Kidney tubule cell (primary cell): ENCODE measurements at regions not wholly inside any gene's neighbourhood (a gene's known extent, or its start where the extent isn't known, plus 50 kb on each side); places are given as distances from the start of the nearest gene placed in this dataset.

ENCODE experiments used
- DNase-seq: peaks from one replicate; pipeline ENCODE4 v3.0.0-alpha.2; 2018; ENCODE audit warnings: low spot score

GRCh38 chrX:68927178-68927577, 98.4 kb downstream of the EFNB1 start:
- DNase-seq, result no peak

GRCh38 chrX:68923147-68923546, 94.3 kb downstream of the EFNB1 start:
- DNase-seq, result no peak

DNA sequence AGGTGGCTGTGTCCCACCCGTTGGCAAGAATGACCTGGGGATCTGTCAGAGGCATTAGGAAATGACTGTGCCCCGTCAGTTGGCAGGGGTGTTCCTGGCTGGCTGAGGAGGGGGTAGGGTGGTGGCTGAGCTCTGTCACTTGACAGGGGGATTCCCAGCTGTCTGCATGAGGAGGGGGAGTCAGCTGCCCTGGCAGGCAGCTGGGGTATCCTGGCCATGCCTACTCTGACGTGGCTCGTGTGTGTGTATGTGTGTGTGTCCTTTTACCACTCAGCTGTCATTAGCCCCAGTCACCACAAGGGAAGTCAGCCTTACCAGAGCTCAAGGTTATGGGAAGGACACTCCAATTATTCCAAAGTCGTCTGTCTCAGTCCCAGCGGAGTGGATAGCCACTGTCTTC, 93.2 kb downstream of the EFNB1 start:
- no peak for DNase-seq

- no peak for DNase-seq
These were observed 91.7 kb downstream of the EFNB1 start for GRCh38 chrX:68920561-68920960.

DNA sequence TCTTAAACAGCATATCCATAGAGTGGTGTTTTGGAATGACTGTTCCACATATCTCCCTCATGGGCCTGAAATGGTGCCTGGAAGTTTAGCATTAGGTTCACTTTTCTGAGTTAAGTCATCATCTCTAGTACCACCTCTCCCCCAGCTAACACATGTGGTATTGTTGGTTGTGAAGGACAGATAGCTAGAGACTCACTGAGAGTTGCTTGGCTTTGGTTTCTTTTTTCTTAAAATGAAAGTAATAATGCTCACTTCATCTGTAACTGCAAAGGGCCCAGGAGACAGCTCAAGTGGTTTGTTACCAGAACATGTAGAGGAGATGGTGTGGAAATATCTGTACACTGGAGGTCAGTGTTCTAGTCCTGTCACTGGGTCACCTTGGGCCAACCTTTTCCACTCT, 90.9 kb downstream of the EFNB1 start:
- DNase-seq, result no peak

GRCh38 chrX:68918202-68918601, 89.4 kb downstream of the EFNB1 start:
- no peak for DNase-seq

GRCh38 chrX:68917799-68918198, 89.0 kb downstream of the EFNB1 start:
- DNase-seq, result no peak

DNA sequence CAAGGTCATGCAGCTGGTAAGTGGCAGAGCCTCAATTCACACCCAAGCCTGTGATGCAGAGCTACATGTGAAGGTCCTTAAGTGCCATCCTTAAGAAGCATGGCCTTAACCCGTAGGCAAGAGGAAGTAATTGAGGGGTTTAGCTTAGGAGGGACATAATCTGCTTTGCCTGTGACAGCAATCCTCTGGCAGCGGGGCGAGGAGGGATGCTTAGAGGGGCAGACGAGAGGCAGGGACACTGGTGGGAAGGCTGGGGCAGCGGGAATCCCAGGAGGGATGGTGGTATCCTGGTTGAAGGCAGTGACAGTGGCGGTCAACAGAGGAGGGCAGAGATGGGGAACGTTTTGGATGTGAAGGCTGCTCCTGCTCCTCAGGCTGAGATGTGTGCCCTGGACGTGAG, 88.1 kb downstream of the EFNB1 start:
- no peak for DNase-seq

DNA sequence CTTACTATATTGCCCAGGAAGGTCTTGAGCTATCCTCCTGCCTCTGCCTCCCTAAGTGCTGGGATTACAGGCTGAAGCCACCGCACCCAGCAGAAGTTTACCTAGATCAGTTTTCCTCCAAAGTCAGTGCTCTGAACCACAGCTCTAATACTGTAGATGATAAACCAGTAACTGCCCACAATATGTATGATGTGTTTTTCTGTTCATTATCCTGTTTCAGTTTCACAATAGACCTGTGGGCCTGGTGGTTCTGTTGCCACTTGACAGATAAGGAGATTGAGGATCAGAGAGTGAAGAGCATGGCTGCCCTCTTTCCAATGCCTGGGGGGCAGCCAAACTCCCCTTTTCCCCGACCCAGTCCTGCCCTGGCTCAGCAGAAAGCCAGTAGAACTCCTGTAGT, 87.0 kb downstream of the EFNB1 start:
- DNase-seq, result peak; percentile 19

DNA sequence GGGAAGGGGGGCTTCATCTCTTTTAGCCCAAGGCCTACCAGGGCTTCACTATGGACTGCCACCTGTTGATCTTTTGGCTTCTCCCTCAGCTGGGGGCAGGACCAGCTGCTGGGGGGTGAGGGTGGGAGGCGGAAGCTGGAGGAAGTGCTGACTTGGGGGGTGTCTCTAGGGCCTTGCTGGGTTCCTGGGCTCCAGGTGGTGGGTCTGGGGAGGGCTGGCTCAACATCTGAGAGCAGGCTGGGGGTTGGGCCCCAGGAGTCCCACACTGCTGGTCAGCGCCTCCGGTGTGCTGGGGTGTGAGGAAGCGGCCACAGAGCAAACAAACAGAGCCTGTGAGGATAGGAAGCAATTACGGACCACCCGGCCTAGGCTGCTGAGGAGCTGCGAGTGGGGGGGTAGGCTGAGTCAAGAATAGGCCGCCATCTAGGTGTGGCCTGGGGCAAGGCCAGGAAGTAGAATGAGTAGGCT, 85.7 kb downstream of the EFNB1 start:
- no peak for DNase-seq

DNA sequence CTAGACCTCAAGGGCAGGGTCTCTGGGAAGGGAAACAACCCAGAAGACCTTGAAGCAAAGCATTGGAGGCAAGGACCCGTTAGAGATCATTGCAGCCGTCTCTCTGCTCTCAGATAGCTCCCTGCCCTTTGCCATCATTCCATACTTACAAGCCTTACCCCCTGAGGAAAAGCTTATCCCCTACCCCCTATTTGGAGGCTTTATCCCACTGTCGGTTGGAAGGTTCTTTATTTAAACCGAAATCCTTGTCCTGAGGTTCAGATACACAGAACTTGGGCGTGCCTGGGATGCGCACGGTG, 84.4 kb downstream of the EFNB1 start:
- no peak for DNase-seq

DNA sequence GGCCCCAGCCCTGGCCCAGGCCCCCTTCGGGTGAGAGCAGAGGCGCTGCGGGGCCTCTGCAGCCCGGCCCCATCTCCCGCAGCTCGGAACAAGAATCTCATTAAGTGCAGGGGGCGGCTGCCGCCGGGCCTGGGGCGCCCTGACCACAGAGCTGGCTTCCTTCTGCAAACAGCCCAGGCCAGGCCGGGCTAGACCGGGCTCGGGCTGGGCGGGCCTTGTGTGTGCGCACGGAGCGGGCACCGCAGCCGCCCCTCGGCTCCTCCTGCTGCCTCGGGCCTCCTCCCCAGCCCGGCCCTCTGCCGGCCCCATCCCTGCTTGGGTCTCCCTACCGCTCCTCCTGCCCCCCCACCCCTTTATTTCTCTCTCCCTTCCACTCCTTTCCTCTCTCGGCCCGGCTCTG, 83.3 kb downstream of the EFNB1 start:
- DNase-seq, result no peak

DNA sequence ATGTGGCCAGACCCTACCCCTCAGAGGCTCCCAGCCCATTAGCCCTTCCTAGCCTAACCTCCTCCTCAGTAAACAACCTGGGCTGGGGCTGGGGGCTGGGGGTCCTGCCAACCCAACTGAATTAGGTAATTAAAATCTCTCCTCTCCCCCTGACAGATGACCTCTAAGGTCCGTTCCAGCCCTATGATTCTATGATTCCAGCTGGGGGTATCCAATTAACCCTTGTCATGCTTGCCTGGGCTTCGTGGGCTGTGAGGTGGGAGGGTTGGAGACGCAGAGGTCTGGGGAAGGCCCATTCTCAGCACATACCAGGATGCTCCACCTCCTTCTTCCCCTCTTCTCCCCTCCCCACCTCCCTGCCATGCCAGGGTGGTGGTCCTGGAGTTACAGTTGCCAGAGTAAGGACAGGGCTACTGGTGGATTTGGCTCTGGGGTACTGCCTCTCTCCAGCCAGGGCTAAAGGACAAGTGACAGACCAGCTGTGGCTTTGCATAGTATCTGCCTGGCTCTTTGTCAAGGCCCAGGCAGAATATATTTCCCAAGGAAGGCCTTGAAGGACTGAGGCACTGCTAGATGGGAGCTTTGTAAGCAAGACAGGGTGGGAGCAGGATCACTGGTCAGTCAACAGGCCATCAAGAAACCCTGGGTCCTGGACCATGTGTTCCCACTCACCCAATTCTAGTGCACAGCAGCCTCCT, 82.1 kb downstream of the EFNB1 start:
- no peak for DNase-seq

DNA sequence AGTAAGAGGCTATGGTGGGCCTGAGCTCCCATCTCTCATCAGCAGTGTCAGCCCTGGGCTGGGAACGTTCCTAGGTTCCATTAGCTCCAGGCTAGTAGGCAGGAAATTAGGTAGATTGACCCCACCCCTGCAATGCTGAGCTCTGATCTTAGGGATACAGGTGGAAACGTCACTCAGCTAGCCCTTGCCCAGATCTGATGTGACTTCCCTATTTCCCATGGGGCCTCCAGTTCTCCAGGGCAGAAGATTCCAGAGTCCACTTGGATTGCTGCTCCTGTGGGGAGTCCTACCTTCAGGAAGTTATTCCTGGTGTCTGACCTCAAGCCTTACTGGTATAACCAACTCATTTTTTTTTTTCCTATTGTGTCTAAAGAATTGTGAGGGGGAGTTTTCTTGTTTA, 81.1 kb downstream of the EFNB1 start:
- no peak for DNase-seq

GRCh38 chrX:68908071-68908470, 79.2 kb downstream of the EFNB1 start:
- no peak for DNase-seq

DNA sequence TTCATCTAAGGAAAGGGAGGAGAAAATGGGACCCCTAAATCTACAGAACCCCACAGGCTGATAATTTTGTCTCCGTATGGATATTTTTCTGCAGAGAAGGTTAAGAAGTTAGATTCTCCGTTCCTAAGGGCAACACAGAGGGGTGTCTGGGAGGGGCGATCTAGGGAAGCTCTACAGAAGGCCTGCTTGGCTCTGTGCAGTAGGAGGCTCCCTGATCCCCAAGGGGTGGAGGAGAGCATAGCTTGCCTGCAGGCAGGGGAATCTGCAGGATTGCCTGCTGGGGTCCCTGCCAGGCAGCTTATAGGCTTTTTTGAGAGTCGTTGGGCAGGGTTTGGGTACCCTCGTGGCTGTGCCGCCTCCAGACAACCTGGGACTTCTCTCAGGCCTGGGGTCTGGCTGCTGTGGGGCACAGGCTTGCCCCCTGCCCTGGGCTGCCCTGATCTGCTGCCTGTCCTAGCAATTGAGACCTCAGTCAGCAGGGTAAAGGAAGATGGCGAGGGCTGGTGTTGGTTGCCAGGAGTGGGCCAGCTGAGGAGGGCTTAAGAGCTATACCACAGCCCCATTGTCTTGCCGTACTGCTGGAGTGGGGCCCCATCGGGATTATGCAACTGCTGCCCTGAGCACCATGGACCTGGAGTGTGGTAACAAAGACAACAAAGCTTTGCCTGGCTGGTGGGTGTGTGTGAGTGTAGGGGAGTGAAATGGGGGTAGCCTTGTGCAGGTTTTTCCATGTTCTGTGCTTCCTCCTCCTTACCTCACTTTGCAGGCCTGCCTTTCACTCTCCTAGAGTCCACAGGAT, 74.1 kb downstream of the EFNB1 start:
- no peak for DNase-seq

- no peak for DNase-seq
These were observed 72.7 kb downstream of the EFNB1 start for GRCh38 chrX:68901519-68901918.

DNA sequence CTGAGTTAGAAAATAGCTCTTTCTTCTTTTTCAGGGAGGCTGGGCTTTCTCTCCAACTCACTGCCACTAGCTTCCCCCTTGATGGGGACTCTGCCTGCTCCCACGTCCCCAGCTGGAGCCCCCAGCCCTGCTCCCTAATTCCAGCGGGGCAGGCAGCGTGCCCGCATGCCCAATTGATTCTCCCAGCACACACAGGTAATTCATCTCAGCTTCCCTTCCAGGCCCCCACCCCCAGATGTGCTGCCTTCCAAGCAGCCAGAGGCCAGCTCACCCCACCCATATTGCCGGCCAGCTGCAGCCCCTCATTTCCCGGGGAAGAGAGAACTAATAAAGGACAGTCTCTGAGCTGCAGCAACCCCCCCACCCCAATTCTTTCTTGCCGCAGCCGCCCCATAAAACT, 69.8 kb downstream of the EFNB1 start:
- DNase-seq, result no peak

DNA sequence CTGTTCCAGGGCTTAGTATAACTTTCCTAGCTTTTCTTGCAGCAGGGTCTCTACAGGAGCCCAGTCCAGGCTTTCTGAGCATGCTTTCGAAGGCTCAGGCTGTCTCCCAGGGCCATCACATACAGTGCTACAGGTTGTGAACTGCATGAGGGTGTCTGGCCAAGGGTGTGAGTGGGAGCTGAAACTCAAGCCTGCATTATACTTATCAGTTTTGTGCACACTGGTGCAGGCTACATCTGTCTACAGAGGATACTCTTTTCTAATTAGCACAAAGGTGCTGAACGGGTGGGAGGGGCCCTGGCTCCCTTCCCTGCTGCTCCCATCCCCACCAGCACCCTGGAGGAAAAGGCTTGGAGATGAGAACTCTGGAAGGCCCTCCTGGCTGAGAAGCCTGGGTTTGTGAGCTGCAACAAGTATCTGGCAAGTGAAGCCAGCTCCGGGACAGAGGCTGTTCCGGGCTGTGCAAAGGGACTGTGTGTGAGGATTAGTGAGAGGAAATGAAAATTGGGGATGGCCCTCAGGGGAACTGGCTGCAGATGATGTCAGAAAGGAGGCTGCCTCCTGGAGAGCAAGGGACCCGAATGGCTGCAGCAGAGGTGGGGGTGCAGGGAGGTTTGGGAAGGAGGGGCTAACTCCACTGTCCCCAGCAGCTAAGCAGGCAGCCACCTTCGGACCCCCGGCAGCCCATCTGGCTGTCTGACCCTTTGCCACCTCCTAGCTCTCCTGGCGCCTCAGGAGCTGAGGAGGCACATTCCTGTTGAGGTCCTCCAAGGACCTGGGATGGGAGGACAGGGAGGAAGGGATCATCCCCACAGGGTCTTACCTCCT, 68.5 kb downstream of the EFNB1 start:
- DNase-seq, result no peak

DNA sequence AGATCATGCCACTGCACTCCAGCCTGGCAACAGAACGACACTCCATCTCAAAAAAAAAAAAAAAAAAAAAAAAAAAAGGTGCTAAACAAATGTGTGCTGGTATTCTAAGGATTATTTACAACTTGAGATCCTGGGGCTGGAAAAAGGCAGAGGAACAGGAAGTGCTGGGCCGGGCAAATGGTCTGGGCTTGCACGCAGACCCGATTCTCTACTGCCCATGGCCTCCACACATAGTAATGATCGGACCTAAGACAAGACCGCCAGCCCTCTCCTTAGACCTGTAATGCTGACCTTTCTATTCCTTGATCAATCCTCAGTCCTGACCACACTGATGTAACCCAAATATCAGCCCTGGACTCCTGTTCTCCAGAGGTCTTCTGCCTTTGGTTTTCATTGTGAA, 67.8 kb downstream of the EFNB1 start:
- no peak for DNase-seq

- peak; percentile 2 for DNase-seq
These were observed 67.0 kb downstream of the EFNB1 start for GRCh38 chrX:68895778-68896177.

GRCh38 chrX:68895341-68895755, 66.5 kb downstream of the EFNB1 start:
- DNase-seq, result peak; percentile 88
